Right atrium auricular region (tissue), 2 donors: ENCODE measurements at regions not wholly inside any gene's neighbourhood (a gene's known extent, or its start where the extent isn't known, plus 50 kb on each side); places are given as distances from the start of the nearest gene placed in this dataset.

Experiments used
- DNase-seq: peaks from one replicate; pipeline ENCODE4 v3.0.0-alpha.2; 2019; ENCODE audit warnings: low spot score
- H3K27ac ChIP-seq, 2 donors: fragments of 200-600 bp; sonication (generic); 1 replicate in 1 of 2; 2 replicates in 1 of 2; pipeline ENCODE4 v1.5.1; 2016 to 2019
- H3K27me3 ChIP-seq, 2 donors: fragments of 200-600 bp; sonication (generic); one replicate each; pipeline versions ENCODE4 v1.5.1 to v1.6.0; 2017 to 2019
- H3K36me3 ChIP-seq: fragments of 200-600 bp; sonication (generic); one replicate; pipeline ENCODE4 v1.5.1; 2016
- H3K4me1 ChIP-seq, 2 donors: fragments of 200-600 bp; sonication (generic); one replicate each; pipeline versions ENCODE4 v1.5.1 to v1.6.0; 2017 to 2019
- H3K4me3 ChIP-seq, 2 donors: fragments of 200-600 bp; sonication (generic); 1 replicate in 1 of 2; 2 replicates in 1 of 2; pipeline ENCODE4 v1.5.1; 2017 to 2019; ENCODE audit warnings: mild to moderate bottlenecking in 1 of 2, moderate library complexity in 1 of 2
- H3K9me3 ChIP-seq, 2 donors: fragments of 200-600 bp; sonication (generic); one replicate each; pipeline ENCODE4 v1.5.1; 2019
- TF ChIP-seq, protein P1 (sequence below), 2 donors: fragments of 200-600 bp; sonication (generic); IDR thresholded peaks; one replicate each; pipeline ENCODE4 v1.5.1; 2019; ENCODE audit warnings: antibody characterized with exemption in 2 of 2

DNA sequence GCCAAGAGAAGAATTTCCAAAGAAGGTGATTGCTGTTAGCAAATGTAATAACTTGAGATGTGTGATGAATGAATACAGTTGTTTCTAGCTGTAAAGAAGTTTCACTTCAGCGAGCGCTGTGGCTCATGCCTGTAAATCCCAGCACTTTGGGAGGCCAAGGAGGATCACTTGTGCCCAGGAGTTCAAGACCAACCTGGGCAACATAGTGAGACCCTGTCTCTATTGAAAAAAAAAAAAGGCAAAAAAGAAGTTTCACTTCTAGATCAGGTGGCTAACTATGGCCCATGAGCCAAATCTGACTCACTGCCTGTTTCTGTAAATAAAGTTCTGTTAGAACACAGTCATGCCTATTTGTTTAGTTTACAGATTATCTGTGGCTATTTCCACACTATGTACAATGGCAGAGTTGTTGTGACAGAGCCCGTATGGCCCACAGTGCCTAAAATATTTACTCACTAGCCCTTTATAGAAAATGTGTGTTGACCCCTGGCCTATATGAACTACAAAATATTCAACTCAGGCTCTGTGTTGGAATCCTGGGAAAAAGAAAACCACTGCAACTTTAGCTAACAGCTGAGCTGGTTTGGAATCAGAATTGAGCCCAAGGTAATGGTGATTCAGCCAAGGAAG lies 54.1 kb upstream of the PRPS1 start:
- no peaks in the 10 kb centered on the region for H3K27me3 ChIP-seq
- H3K27ac ChIP-seq, result no peak overlapping the region
- no peak overlapping the region for H3K4me3 ChIP-seq
- H3K36me3 ChIP-seq, result no peaks in the 10 kb centered on the region
- no peaks in the 10 kb centered on the region for H3K4me1 ChIP-seq
- H3K9me3 ChIP-seq, result no peaks in the 10 kb centered on the region
- TF ChIP-seq, protein P1, sequence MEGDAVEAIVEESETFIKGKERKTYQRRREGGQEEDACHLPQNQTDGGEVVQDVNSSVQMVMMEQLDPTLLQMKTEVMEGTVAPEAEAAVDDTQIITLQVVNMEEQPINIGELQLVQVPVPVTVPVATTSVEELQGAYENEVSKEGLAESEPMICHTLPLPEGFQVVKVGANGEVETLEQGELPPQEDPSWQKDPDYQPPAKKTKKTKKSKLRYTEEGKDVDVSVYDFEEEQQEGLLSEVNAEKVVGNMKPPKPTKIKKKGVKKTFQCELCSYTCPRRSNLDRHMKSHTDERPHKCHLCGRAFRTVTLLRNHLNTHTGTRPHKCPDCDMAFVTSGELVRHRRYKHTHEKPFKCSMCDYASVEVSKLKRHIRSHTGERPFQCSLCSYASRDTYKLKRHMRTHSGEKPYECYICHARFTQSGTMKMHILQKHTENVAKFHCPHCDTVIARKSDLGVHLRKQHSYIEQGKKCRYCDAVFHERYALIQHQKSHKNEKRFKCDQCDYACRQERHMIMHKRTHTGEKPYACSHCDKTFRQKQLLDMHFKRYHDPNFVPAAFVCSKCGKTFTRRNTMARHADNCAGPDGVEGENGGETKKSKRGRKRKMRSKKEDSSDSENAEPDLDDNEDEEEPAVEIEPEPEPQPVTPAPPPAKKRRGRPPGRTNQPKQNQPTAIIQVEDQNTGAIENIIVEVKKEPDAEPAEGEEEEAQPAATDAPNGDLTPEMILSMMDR (IDR thresholded peaks at IDR 0.05), result no peak
- DNase-seq, result no peak

DNA sequence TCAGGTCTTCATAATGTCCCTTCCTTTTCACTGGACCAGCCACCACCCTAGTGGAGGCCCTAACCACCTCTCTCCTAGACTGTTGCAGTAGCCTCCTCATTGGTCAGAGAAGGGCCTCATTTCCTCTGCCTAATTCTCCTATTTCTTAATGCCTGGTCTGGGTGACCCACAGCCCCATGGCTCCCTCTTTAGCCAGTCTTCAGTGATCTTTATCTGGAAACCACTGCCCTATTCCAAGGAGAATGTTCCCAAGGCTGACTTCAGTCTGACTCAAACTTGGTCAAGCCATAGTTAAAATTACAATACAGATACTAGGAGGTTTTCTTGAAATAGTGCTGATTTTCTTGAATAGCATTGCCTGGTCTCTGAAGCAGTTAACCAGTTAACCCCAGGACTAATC lies 53.6 kb upstream of the PRPS1 start:
- Histone ChIP-seq H3K4me1 (no peaks in the 10 kb centered on the region), H3K4me3 (no peak overlapping the region), H3K36me3 (no peaks in the 10 kb centered on the region), H3K27ac (no peak overlapping the region), H3K9me3 (no peaks in the 10 kb centered on the region), H3K27me3 (no peaks in the 10 kb centered on the region)
- TF ChIP-seq, protein P1 (IDR thresholded peaks at IDR 0.05), result no peak
- no peak for DNase-seq

DNA sequence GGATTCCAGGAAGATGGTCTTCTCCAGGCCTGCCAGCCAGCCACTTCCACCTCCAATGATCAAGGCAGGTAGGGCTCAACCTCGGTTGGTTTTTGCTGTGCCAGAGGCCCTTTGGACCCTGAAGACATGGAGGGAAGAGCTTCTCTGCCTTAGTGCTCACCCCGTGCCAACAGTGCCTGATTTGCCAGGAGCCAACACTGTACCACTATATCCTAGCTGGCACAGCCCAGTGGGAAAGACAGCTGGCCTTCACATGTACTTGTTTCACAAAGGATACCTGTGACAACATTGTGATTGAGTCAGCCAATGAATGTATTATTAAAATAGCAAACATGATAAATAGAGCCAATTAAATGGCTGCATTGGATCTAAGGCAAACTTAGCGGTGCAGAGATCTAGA lies 51.9 kb upstream of the PRPS1 start:
- no peak for DNase-seq
- H3K36me3 ChIP-seq, result no peaks in the 10 kb centered on the region
- TF ChIP-seq, protein P1 (IDR thresholded peaks at IDR 0.05), result no peak
- no peaks in the 10 kb centered on the region for H3K27me3 ChIP-seq
- no peak overlapping the region for H3K4me3 ChIP-seq
- no peaks in the 10 kb centered on the region for H3K9me3 ChIP-seq
- H3K27ac ChIP-seq, result no peak overlapping the region
- H3K4me1 ChIP-seq, result no peaks in the 10 kb centered on the region

DNA sequence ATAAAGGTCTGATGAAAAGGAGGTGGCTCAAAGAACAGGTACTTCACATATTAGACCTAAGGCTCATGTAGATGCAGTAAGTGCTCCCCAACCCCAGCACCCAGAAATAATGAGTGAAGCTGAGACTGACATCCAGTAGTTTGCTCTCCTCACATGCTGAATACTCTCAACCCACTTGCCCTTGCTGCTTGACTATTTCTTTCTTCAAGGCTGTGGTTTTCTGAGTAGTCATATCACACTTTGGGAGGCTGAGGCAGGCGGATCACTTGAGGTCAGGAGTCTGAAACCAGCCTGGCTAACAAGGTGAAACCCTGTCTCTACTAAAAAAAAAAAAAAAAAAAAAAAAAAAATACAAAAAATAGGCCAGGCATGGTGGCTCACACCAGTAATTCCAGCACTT lies 51.5 kb upstream of the PRPS1 start:
- H3K36me3 ChIP-seq, result no peaks in the 10 kb centered on the region
- TF ChIP-seq, protein P1 (IDR thresholded peaks at IDR 0.05), result no peak
- no peak for DNase-seq
- H3K27me3 ChIP-seq, result no peaks in the 10 kb centered on the region
- no peak overlapping the region for H3K4me3 ChIP-seq
- no peaks in the 10 kb centered on the region for H3K4me1 ChIP-seq
- no peaks in the 10 kb centered on the region for H3K9me3 ChIP-seq
- no peak overlapping the region for H3K27ac ChIP-seq

DNA sequence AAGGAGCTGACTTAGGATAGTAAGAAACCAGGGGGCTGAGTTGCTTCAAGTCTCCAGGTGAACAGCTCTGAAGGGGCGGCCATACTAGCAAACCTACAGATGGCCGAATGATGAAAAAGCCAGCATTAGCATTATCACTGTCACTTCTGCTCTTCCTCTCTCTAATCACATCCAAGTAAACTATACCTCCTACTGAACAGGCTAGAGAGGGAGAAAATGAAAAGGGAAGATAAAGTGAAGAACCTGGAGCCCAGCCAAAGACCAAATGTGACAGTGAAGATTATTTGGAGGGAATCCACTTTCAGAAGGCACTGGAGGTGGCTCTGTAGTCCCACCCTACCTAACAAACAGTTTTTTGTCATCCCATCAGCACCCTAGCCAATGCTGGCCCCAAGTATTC lies 50.4 kb upstream of the PRPS1 start:
- Histone ChIP-seq H3K4me1 (no peaks in the 10 kb centered on the region), H3K4me3 (no peak overlapping the region), H3K9me3 (no peaks in the 10 kb centered on the region), H3K36me3 (no peaks in the 10 kb centered on the region), H3K27me3 (no peaks in the 10 kb centered on the region), H3K27ac (no peak overlapping the region)
- no peak for DNase-seq
- TF ChIP-seq, protein P1 (IDR thresholded peaks at IDR 0.05), result no peak
